GM19328 (cell line): ENCODE measurements at regions not wholly inside any gene's neighbourhood (a gene's known extent, or its start where the extent isn't known, plus 50 kb on each side); places are given as distances from the start of the nearest gene placed in this dataset.

Source experiments
- ATAC-seq: cut with Tn5 transposase; IDR thresholded peaks from one replicate; pipeline ENCODE4 v1.9.1; 2021; ENCODE audit warnings: mild to moderate bottlenecking, moderate library complexity; ENCODE audit not compliant: unreplicated experiment

GRCh38 chr5:4164167-4164566 is 568.5 kb downstream of the IRX1 start:
- ATAC-seq: no peak

GRCh38 chr5:4180703-4181102 is 585.1 kb downstream of the IRX1 start:
- ATAC-seq: no peak

- ATAC-seq: no peak
Observed at GRCh38 chr5:4182144-4182543, 586.5 kb downstream of the IRX1 start.

GRCh38 chr5:4185127-4185526 is 589.5 kb downstream of the IRX1 start:
- no peak for ATAC-seq

GRCh38 chr5:4188704-4189103 is 593.1 kb downstream of the IRX1 start:
- no peak for ATAC-seq

GRCh38 chr5:4189317-4189716 is 593.7 kb downstream of the IRX1 start:
- no peak for ATAC-seq

- ATAC-seq: no peak
Observed at GRCh38 chr5:4191041-4191440, 595.4 kb downstream of the IRX1 start.

- no peak for ATAC-seq
Observed at GRCh38 chr5:4191703-4192102, 596.1 kb downstream of the IRX1 start.

- ATAC-seq: no peak
Observed at GRCh38 chr5:4192111-4192510, 596.5 kb downstream of the IRX1 start.

- no peak for ATAC-seq
Observed at GRCh38 chr5:4196744-4197143, 601.1 kb downstream of the IRX1 start.

GRCh38 chr5:4197151-4197550 is 601.5 kb downstream of the IRX1 start:
- no peak for ATAC-seq

GRCh38 chr5:4198461-4198860 is 602.8 kb downstream of the IRX1 start:
- ATAC-seq: no peak

GRCh38 chr5:4199049-4199841 is 603.6 kb downstream of the IRX1 start:
- ATAC-seq: no peak

- ATAC-seq: no peak
Observed at GRCh38 chr5:4203146-4203545, 607.5 kb downstream of the IRX1 start.

GRCh38 chr5:4204276-4205141 is 608.9 kb downstream of the IRX1 start:
- no peak for ATAC-seq

GRCh38 chr5:4205398-4205797 is 609.8 kb downstream of the IRX1 start:
- no peak for ATAC-seq

- ATAC-seq: no peak
Observed at GRCh38 chr5:4206127-4206526, 610.5 kb downstream of the IRX1 start.

- ATAC-seq: no peak
Observed at GRCh38 chr5:4207486-4207885, 611.9 kb downstream of the IRX1 start.

GRCh38 chr5:4208537-4208936 is 612.9 kb downstream of the IRX1 start:
- no peak for ATAC-seq

- ATAC-seq: no peak
Observed at GRCh38 chr5:4208996-4209395, 613.4 kb downstream of the IRX1 start.

GRCh38 chr5:4212071-4212739 is 616.6 kb downstream of the IRX1 start:
- ATAC-seq: no peak
